ENCODE measurements at regions not wholly inside any gene's neighbourhood (a gene's known extent, or its start where the extent isn't known, plus 50 kb on each side); places are given as distances from the start of the nearest gene placed in this dataset.
"Not testable (repeated sequence)": the region's sequence is repeated elsewhere in the genome, so short reads cannot be mapped to it uniquely, and the experiment has no call there.

- intact Hi-C loops (cut with micrococcal nuclease; ENCODE audit: unreplicated experiment), result no loop called here
- H3F3A ChIP-seq (ENCODE audit: insufficient read depth, low read depth), result no peaks in the 10 kb centered on the region
- no peak overlapping the region for H3K4me3 ChIP-seq
These were observed 503.2 kb upstream of the CNTNAP5 start for GRCh38 chr2:123521854-123522253.

GRCh38 chr2:123522498-123522897, 502.6 kb upstream of the CNTNAP5 start:
- H3K9me2 ChIP-seq (ENCODE audit: insufficient read depth); H3K36me3 ChIP-seq (ENCODE audit: low read depth); H3K9me3 ChIP-seq (ENCODE audit: insufficient read depth, low read depth); H3K27ac ChIP-seq; intact Hi-C loops (cut with micrococcal nuclease; ENCODE audit: unreplicated experiment); H3K4me3 ChIP-seq; H3K79me2 ChIP-seq (ENCODE audit: low read depth); POLR2A ChIA-PET (ENCODE audit: unreplicated experiment); H2AFZ ChIP-seq; H3F3A ChIP-seq (ENCODE audit: insufficient read depth, low read depth); H3K4me1 ChIP-seq (replicated peaks; ENCODE audit: insufficient read depth); H3K27me3 ChIP-seq (ENCODE audit: insufficient read depth, low read depth); H4K20me1 ChIP-seq (ENCODE audit: insufficient read depth); BruUV-seq (replicated peaks); CTCF ChIA-PET; H3K4me2 ChIP-seq: not testable (repeated sequence)
- peak in 1 of 2 experiments; percentile 6 for DNase-seq

More at GRCh38 chr2:123521854-123522253, 503.2 kb upstream of the CNTNAP5 start:
- no TSS peak for BruUV-seq (replicated peaks)
- no peaks in the 10 kb centered on the region for H3K36me3 ChIP-seq (ENCODE audit: low read depth)
- no peaks in the 10 kb centered on the region for H3K27me3 ChIP-seq (ENCODE audit: insufficient read depth, low read depth)
- ChIA-PET POLR2A (ENCODE audit: unreplicated experiment) (no interaction called here), CTCF (no interaction called here)
- no peaks in the 10 kb centered on the region for H3K4me1 ChIP-seq (replicated peaks; ENCODE audit: insufficient read depth)
- no peaks in the 10 kb centered on the region for H3K9me3 ChIP-seq (ENCODE audit: insufficient read depth, low read depth)
- peak in 1 of 2 experiments; percentile 29 for DNase-seq
- no peaks in the 10 kb centered on the region for H4K20me1 ChIP-seq (ENCODE audit: insufficient read depth)
- H2AFZ ChIP-seq, result no peak overlapping the region
- no peak for TF ChIP-seq EZH2 (IDR thresholded peaks at IDR 0.05; ENCODE audit: low read depth)
- no peak overlapping the region for H3K27ac ChIP-seq
- H3K79me2 ChIP-seq (ENCODE audit: low read depth), result no peaks in the 10 kb centered on the region
- no peaks in the 10 kb centered on the region for H3K9me2 ChIP-seq (ENCODE audit: insufficient read depth)
- no peak overlapping the region for H3K4me2 ChIP-seq

- no peaks in the 10 kb centered on the region for H3K27me3 ChIP-seq (ENCODE audit: insufficient read depth, low read depth)
- no peak for DNase-seq
These were observed 495.9 kb upstream of the CNTNAP5 start for GRCh38 chr2:123528996-123529707.

GRCh38 chr2:123530004-123530403, 495.1 kb upstream of the CNTNAP5 start:
- DNase-seq, result no peak
- BruUV-seq (replicated peaks), result no TSS peak
- Histone ChIP-seq H4K20me1 (ENCODE audit: insufficient read depth) (no peaks in the 10 kb centered on the region), H3K79me2 (ENCODE audit: low read depth) (no peaks in the 10 kb centered on the region), H2AFZ (no peak overlapping the region), H3K4me2 (no peak overlapping the region), H3K27ac (no peak overlapping the region), H3K27me3 (ENCODE audit: insufficient read depth, low read depth) (no peaks in the 10 kb centered on the region), H3K9me3 (ENCODE audit: insufficient read depth, low read depth) (no peaks in the 10 kb centered on the region), H3F3A (ENCODE audit: insufficient read depth, low read depth) (no peaks in the 10 kb centered on the region), H3K4me3 (no peak overlapping the region), H3K9me2 (ENCODE audit: insufficient read depth) (no peaks in the 10 kb centered on the region), H3K4me1 (replicated peaks; ENCODE audit: insufficient read depth) (no peaks in the 10 kb centered on the region), H3K36me3 (ENCODE audit: low read depth) (no peaks in the 10 kb centered on the region)
- CTCF ChIA-PET, result no interaction called here
- intact Hi-C loops (cut with micrococcal nuclease; ENCODE audit: unreplicated experiment), result no loop called here
- TF ChIP-seq EZH2 (IDR thresholded peaks at IDR 0.05; ENCODE audit: low read depth) (no peak), CTCF (conservative IDR thresholded peaks at IDR 0.05) (no peak)
- POLR2A ChIA-PET (ENCODE audit: unreplicated experiment), result no interaction called here

More at GRCh38 chr2:123528996-123529707, 495.9 kb upstream of the CNTNAP5 start:
- Histone ChIP-seq H3K27ac (no peak overlapping the region), H3K36me3 (ENCODE audit: low read depth) (no peaks in the 10 kb centered on the region), H3K79me2 (ENCODE audit: low read depth) (no peaks in the 10 kb centered on the region), H3K9me2 (ENCODE audit: insufficient read depth) (no peaks in the 10 kb centered on the region), H3K4me2 (no peak overlapping the region), H3K9me3 (ENCODE audit: insufficient read depth, low read depth) (no peaks in the 10 kb centered on the region), H2AFZ (no peak overlapping the region), H3K4me1 (replicated peaks; ENCODE audit: insufficient read depth) (no peaks in the 10 kb centered on the region), H3F3A (ENCODE audit: insufficient read depth, low read depth) (no peaks in the 10 kb centered on the region), H4K20me1 (ENCODE audit: insufficient read depth) (no peaks in the 10 kb centered on the region), H3K4me3 (no peak overlapping the region)
- ChIA-PET CTCF (no interaction called here), POLR2A (ENCODE audit: unreplicated experiment) (no interaction called here)
- no TSS peak for BruUV-seq (replicated peaks)
- no peak for TF ChIP-seq CTCF (conservative IDR thresholded peaks at IDR 0.05)
- no peak for TF ChIP-seq EZH2 (IDR thresholded peaks at IDR 0.05; ENCODE audit: low read depth)
- intact Hi-C loops (cut with micrococcal nuclease; ENCODE audit: unreplicated experiment), result no loop called here

Measured in PC-9 (cell line).